Stimulated activated naive B cell treated with anti-CD40 and anti-IgM and Interleukin-4, amounts not matched to agents 10 μg/mL and 1 μg/mL and 100 μg/mL, for 72 hours (primary cell): ENCODE measurements at regions not wholly inside any gene's neighbourhood (a gene's known extent, or its start where the extent isn't known, plus 50 kb on each side); places are given as distances from the start of the nearest gene placed in this dataset.
"Not testable (repeated sequence)": the region's sequence is repeated elsewhere in the genome, so short reads cannot be mapped to it uniquely, and the experiment has no call there.

ENCODE experiments used
- ATAC-seq, 2 donors: fragments of 150-1000 bp; cut with Tn5 transposase; replicated peaks; 2 replicates each; pipeline ENCODE4 v1.10.0; 2021; ENCODE audit warnings: moderate library complexity in 1 of 2
- DNase-seq: peaks from one replicate; pipeline ENCODE4 v3.0.0; 2021
- H3K27ac Mint-ChIP-seq: one replicate; pipeline ENCODE4 v1.8.0; 2022; ENCODE audit warnings: mild to moderate bottlenecking, mixed read lengths
- H3K27me3 Mint-ChIP-seq, 2 donors: one replicate each; pipeline ENCODE4 v1.8.0; 2022; ENCODE audit warnings: mixed read lengths in 2 of 2
- H3K36me3 Mint-ChIP-seq, 2 donors: one replicate each; pipeline ENCODE4 v1.8.0; 2022; ENCODE audit warnings: mixed read lengths in 2 of 2, mild to moderate bottlenecking in 1 of 2
- H3K4me1 Mint-ChIP-seq, 2 donors: one replicate each; pipeline ENCODE4 v1.8.0; 2022; ENCODE audit warnings: mixed read lengths in 2 of 2, mild to moderate bottlenecking in 1 of 2
- H3K4me3 Mint-ChIP-seq, 2 donors: one replicate each; pipeline ENCODE4 v1.8.0; 2022; ENCODE audit warnings: mild to moderate bottlenecking in 2 of 2, mixed read lengths in 2 of 2, moderate library complexity in 1 of 2
- H3K9me3 Mint-ChIP-seq, 2 donors: one replicate each; pipeline ENCODE4 v1.8.0; 2022; ENCODE audit warnings: mixed read lengths in 2 of 2, mild to moderate bottlenecking in 1 of 2

GRCh38 chr19:22545751-22546150, 88.4 kb upstream of the ZNF492 start:
- Mint-ChIP-seq H3K4me1 (no peaks in the 10 kb centered on the region), H3K36me3 (no peaks in the 10 kb centered on the region)
- no peak for DNase-seq

DNA sequence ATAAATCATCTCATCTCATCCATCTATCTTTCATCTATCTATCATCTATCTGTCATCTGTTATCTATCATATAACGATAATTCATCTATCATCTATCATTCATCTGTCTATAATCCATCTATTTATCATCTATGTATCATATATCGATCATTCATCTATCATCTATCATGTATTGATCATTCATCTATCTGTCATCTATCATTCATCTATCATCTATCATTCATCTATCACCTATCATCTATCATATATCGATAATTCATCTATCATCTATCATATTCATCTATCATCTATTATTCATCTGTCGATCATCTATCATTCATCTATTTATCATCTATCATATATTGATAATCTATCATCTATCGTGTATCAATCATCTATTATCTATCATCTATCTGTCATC, 100.4 kb upstream of the ZNF492 start:
- DNase-seq (no peak), ATAC-seq (no peak)
- H3K4me1 Mint-ChIP-seq = peaks cover 0 to 2% of the 10 kb centered on the region in 2 donors

More at GRCh38 chr19:22545751-22546150, 88.4 kb upstream of the ZNF492 start:
- Mint-ChIP-seq H3K27ac (no peak overlapping the region), H3K9me3 (peaks cover 18 to 21% of the 10 kb centered on the region in 2 donors), H3K4me3 (no peak overlapping the region), H3K27me3 (peaks cover 0 to 6% of the 10 kb centered on the region in 2 donors)
- peak; percentile 46 to 73 for ATAC-seq

DNA sequence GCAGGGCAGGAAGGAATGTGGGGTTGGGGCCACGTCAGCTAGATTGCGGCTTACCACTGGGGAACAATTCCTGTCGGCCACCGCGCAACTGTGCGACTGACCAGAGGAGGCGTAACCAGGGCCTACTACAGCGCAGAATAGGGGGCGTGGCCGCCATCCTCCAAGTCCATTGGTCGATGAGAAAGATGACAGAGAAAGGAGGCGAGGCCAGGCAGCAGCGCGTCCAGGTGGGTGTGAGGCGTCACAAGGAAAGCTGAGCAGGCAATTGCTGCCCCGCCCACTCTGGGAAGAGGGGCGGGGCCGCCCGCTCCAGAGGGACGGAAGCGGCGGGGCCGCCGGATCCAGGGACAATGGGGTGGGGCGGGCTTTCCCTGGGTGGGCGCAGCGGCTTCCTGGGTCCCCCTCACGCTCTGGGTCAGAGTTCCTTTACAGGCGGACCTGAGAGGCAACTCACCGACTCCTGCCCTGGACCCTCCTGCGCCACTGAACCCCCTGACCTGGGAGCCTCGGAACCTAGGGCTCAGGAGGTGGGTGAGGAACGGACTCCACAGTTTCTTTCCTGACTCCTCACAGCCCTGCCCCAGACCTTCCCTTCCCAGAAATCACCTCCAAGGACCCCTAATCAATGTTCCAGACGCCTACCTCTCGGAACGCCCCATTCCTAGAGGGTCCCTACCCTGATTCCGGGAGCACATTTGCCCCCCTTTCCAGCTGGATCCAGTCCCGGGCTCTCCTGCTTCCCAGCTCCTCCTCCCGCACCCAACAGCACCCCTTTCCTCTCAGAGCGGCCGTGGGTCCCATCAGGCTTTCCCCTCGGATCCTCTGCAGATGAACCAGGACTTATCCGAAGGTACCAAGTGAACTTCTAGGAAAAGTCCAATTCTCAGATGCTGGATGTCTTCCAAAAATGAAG, 101.5 kb upstream of the ZNF492 start:
- H3K4me1 Mint-ChIP-seq = peaks cover 0 to 2% of the 10 kb centered on the region in 2 donors
- H3K27me3 Mint-ChIP-seq = peaks cover 5 to 9% of the 10 kb centered on the region in 2 donors
- no peak overlapping the region for H3K4me3 Mint-ChIP-seq
- H3K27ac Mint-ChIP-seq = no peak overlapping the region
- DNase-seq (no peak), ATAC-seq (peak in 1 of 2 donors; percentile 25)
- H3K9me3 Mint-ChIP-seq = peaks cover 19% of the 10 kb centered on the region in 2 donors
- H3K36me3 Mint-ChIP-seq = peaks cover 2 to 5% of the 10 kb centered on the region in 2 donors

More for the DNA sequence above, 100.4 kb upstream of the ZNF492 start:
- Mint-ChIP-seq H3K9me3 (peaks cover 16 to 19% of the 10 kb centered on the region in 2 donors), H3K4me3 (no peak overlapping the region), H3K27ac (no peak overlapping the region), H3K27me3 (peaks cover 5 to 9% of the 10 kb centered on the region in 2 donors), H3K36me3 (peaks cover 2 to 5% of the 10 kb centered on the region in 2 donors)

GRCh38 chr19:22530042-22530441, 104.1 kb upstream of the ZNF492 start:
- no peak overlapping the region for H3K4me3 Mint-ChIP-seq
- H3K4me1 Mint-ChIP-seq = peaks cover 0 to 2% of the 10 kb centered on the region in 2 donors
- DNase-seq (no peak), ATAC-seq (no peak)
- H3K27ac Mint-ChIP-seq = no peak overlapping the region
- H3K9me3 Mint-ChIP-seq = peaks cover 17 to 23% of the 10 kb centered on the region in 2 donors
- H3K27me3 Mint-ChIP-seq = peaks cover 5 to 9% of the 10 kb centered on the region in 2 donors
- H3K36me3 Mint-ChIP-seq = peaks cover 2 to 5% of the 10 kb centered on the region in 2 donors

DNA sequence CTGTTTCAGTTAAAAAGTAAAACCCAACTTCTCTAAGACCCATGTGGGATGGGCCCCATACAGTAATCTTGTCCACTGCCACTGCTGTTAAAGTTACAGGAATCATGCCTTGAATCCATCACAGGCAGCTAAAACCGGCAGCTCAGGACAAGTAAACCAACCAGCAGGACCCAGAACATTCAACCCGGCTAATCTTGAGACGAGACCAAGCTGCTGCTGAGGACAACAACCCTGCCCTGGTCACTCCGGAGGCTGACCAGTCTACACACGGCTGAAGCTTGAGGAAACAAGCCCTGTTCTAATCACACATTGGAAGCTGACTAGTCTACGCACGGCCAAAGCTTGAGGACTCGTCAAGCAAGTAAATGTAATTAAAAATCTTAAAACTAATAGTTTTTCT, 105.2 kb upstream of the ZNF492 start:
- Mint-ChIP-seq H3K4me1 (peaks cover 0 to 2% of the 10 kb centered on the region in 2 donors), H3K36me3 (peaks cover 2 to 5% of the 10 kb centered on the region in 2 donors), H3K27ac (no peak overlapping the region), H3K9me3 (peaks cover 13 to 22% of the 10 kb centered on the region in 2 donors), H3K27me3 (peaks cover 5 to 9% of the 10 kb centered on the region in 2 donors), H3K4me3 (no peak overlapping the region)
- ATAC-seq = no peak
- no peak for DNase-seq

DNA sequence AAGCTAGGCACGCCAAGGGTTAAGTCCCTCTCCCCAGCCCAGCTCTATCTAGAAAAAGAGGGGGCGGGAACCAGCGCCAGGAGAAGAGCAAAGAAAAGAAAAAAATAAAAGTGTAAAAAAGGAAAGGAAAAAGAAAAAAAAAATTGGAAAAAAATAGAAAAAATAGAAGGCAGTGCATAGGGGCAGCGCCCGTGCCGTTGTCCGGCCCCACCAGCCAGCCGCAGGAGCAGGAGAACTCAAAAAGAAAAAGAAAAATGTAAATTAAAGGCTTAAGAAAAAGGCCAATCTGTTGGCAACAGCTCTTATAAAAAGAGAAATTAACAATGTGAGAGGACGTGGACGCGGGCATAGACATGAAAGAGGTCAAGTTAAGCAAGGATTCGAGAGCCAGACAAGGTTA, 105.4 kb upstream of the ZNF98 start:
- DNase-seq = no peak
- no peaks in the 10 kb centered on the region for H3K27me3 Mint-ChIP-seq
- H3K9me3 Mint-ChIP-seq = peaks cover 13 to 17% of the 10 kb centered on the region in 2 donors
- H3K4me1 Mint-ChIP-seq = peaks cover 0 to 2% of the 10 kb centered on the region in 2 donors
- ATAC-seq = no peak
- H3K27ac Mint-ChIP-seq = no peak overlapping the region
- no peak overlapping the region for H3K4me3 Mint-ChIP-seq
- peaks cover 0 to 4% of the 10 kb centered on the region in 2 donors for H3K36me3 Mint-ChIP-seq

- Mint-ChIP-seq H3K27me3 (no peaks in the 10 kb centered on the region), H3K36me3 (peaks cover 0 to 4% of the 10 kb centered on the region in 2 donors), H3K4me3 (no peak overlapping the region), H3K4me1 (no peaks in the 10 kb centered on the region), H3K27ac (no peak overlapping the region), H3K9me3 (peaks cover 13 to 16% of the 10 kb centered on the region in 2 donors)
- DNase-seq = no peak
- ATAC-seq = no peak
Observed at GRCh38 chr19:22526661-22527272, 104.6 kb upstream of the ZNF98 start.

DNA sequence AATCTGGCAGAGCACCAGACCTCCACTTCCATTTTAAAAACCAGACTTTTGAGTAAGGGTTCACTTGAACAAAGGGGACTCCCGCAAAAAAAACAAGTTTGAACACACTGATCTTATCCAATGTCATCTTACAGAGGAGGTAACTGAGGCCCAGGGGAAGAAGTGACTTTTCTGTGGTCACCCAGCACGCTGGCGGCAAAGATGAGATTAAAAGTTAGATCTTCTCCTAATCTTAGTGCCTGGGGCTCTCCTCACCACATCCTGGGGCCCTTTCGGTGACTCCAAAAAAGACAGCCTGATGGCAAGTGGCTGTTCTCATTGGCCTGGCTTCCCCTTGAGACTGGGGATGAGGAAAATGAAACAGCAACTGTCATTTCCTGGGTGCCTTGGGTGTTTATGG, 101.8 kb upstream of the ZNF98 start:
- Mint-ChIP-seq H3K27ac (no peak overlapping the region), H3K9me3 (peaks cover 25 to 30% of the 10 kb centered on the region in 2 donors), H3K36me3 (peaks cover 0 to 10% of the 10 kb centered on the region in 2 donors), H3K4me3 (no peak overlapping the region), H3K27me3 (no peaks in the 10 kb centered on the region), H3K4me1 (no peaks in the 10 kb centered on the region)
- DNase-seq (no peak), ATAC-seq (no peak)

- ATAC-seq, H3K27ac Mint-ChIP-seq, DNase-seq, H3K4me3 Mint-ChIP-seq, H3K4me1 Mint-ChIP-seq, H3K27me3 Mint-ChIP-seq: not testable (repeated sequence)
- H3K9me3 Mint-ChIP-seq = peaks cover 26 to 30% of the 10 kb centered on the region in 2 donors
- peaks cover 0 to 10% of the 10 kb centered on the region in 2 donors for H3K36me3 Mint-ChIP-seq
Observed at GRCh38 chr19:22519562-22519961, 97.4 kb upstream of the ZNF98 start.

- Mint-ChIP-seq H3K4me1 (no peaks in the 10 kb centered on the region), H3K4me3 (no peak overlapping the region), H3K27me3 (no peaks in the 10 kb centered on the region), H3K9me3 (peaks cover 26 to 28% of the 10 kb centered on the region in 2 donors), H3K36me3 (peaks cover 0 to 10% of the 10 kb centered on the region in 2 donors), H3K27ac (no peak overlapping the region)
- no peak for DNase-seq
- ATAC-seq = no peak
Observed at GRCh38 chr19:22519152-22519551, 97.0 kb upstream of the ZNF98 start.

DNA sequence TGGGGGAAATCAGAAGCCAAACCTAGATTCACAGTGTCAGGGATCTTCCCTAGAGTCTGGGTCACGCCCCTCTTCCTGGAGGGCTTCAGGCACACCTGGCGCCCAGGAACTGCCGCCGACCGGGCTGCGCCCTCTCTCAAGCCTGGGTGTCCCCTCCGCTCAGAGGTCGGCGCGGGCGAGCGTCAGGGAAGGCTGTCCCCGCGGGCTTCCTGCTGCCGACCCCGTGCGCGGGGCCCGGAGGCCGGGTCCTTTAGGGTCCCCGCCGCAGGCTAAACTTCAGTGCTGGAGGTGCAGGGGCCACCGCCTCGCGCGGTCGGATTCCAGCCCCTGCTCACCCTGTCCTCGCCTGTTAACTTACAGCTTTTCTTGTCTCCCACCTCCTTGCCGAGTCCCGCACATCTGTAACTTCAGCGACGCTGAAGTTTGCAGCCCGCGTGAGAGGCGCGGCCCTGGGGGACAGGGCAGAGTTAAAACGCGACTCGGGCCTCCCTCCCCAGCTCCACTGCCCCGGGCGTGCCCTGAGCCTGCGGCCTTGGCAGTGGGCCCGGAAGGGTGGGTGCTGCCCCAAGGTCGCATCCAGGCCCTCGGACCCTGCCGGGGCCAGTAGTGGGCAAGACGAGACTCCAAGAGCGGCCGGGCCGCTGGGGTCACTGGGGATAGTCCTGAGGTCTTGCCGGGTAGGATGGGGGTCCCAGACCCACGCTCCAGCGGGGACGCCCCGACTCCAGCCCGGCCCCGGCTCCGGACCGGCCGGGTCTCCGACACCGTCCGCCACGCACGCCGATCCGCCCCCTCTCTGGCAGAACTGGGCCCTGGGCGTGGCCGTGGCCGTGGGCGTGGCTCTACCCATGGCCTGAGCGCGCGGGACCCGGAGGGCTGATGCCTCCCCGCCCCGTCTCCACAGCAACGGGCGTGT, 95.6 kb upstream of the ZNF98 start:
- no peaks in the 10 kb centered on the region for H3K27me3 Mint-ChIP-seq
- no peak for ATAC-seq
- no peak overlapping the region for H3K27ac Mint-ChIP-seq

GRCh38 chr19:22515435-22515834, 93.3 kb upstream of the ZNF98 start:
- DNase-seq = no peak
- no peak overlapping the region for H3K4me3 Mint-ChIP-seq
- no peaks in the 10 kb centered on the region for H3K4me1 Mint-ChIP-seq
- peaks cover 30 to 32% of the 10 kb centered on the region in 2 donors for H3K9me3 Mint-ChIP-seq
- H3K36me3 Mint-ChIP-seq = peaks cover 0 to 6% of the 10 kb centered on the region in 2 donors
- H3K27ac Mint-ChIP-seq = no peak overlapping the region
- no peak for ATAC-seq
- H3K27me3 Mint-ChIP-seq = no peaks in the 10 kb centered on the region

More for the DNA sequence above, 95.6 kb upstream of the ZNF98 start:
- H3K36me3 Mint-ChIP-seq = peaks cover 0 to 6% of the 10 kb centered on the region in 2 donors
- no peaks in the 10 kb centered on the region for H3K4me1 Mint-ChIP-seq
- DNase-seq = no peak
- peaks cover 24 to 28% of the 10 kb centered on the region in 2 donors for H3K9me3 Mint-ChIP-seq
- no peak overlapping the region for H3K4me3 Mint-ChIP-seq

DNA sequence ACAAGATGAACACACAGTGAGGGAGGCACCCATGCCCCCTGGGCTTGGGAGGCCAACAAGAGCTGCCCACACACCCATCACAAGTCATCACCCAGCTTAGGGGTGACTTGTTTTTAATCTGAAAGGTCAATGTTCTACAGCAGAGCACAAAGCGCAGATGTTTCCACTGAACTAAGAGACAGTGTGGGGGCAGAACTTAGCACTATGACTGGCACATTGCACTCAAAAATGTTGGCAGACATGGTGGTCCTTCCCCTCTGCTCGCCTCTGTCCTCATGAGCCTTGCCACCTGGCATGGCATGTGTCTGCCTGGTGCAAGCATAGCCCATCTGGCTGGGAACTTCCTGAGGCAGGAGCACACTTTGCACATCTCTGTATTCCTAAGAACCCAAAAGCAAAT, 81.4 kb upstream of the ZNF98 start:
- Mint-ChIP-seq H3K36me3 (no peaks in the 10 kb centered on the region), H3K9me3 (peaks cover 16 to 38% of the 10 kb centered on the region in 2 donors), H3K27me3 (no peaks in the 10 kb centered on the region), H3K4me3 (no peak overlapping the region), H3K27ac (no peak overlapping the region), H3K4me1 (no peaks in the 10 kb centered on the region)
- ATAC-seq = no peak
- DNase-seq = no peak

GRCh38 chr19:22502766-22503165, 80.6 kb upstream of the ZNF98 start:
- ATAC-seq (no peak), DNase-seq (no peak)
- Mint-ChIP-seq H3K27me3 (no peaks in the 10 kb centered on the region), H3K36me3 (no peaks in the 10 kb centered on the region), H3K4me3 (no peak overlapping the region), H3K9me3 (peaks cover 20 to 39% of the 10 kb centered on the region in 2 donors), H3K4me1 (no peaks in the 10 kb centered on the region), H3K27ac (no peak overlapping the region)
